GM23338 (cell line): ENCODE measurements at regions not wholly inside any gene's neighbourhood (a gene's known extent, or its start where the extent isn't known, plus 50 kb on each side); places are given as distances from the start of the nearest gene placed in this dataset.

ENCODE experiments used
- ATAC-seq: fragments of 200-7000 bp; cut with Tn5 transposase; 3 replicates; pipeline ENCODE4 v1.9.1; 2020
- DNase-seq: peaks from one replicate; pipeline ENCODE4 v3.0.0-alpha.2; 2015; ENCODE audit warnings: low spot score
- H2AFZ ChIP-seq: fragments of 200-600 bp; sonication (generic); 2 replicates; pipeline ENCODE4 v1.8.0; 2016; ENCODE audit warnings: antibody characterized with exemption, mild to moderate bottlenecking, moderate library complexity
- H3F3A ChIP-seq: fragments of 200-600 bp; sonication (generic); replicated peaks from 2 replicates; pipeline ENCODE4 v1.8.0; 2017; ENCODE audit warnings: antibody characterized with exemption, mixed run types, low read depth
- H3K27ac ChIP-seq: fragments of 200-600 bp; sonication (generic); 2 replicates; pipeline ENCODE4 v1.6.1; 2016; ENCODE audit warnings: low read depth
- H3K27me3 ChIP-seq: fragments of 200-600 bp; sonication (generic); 2 replicates; pipeline ENCODE4 v1.8.0; 2016; ENCODE audit warnings: mild to moderate bottlenecking, mixed run types, moderate library complexity; ENCODE audit not compliant: insufficient read depth
- H3K36me3 ChIP-seq: fragments of 200-600 bp; sonication (generic); 2 replicates; pipeline ENCODE4 v1.8.0; 2016; ENCODE audit warnings: mild to moderate bottlenecking; ENCODE audit not compliant: insufficient read depth
- H3K4me1 ChIP-seq: fragments of 200-600 bp; sonication (generic); 2 replicates; pipeline ENCODE4 v1.8.0; 2016; ENCODE audit warnings: mild to moderate bottlenecking, moderate library complexity; ENCODE audit not compliant: insufficient read depth
- H3K4me2 ChIP-seq: fragments of 200-600 bp; sonication (generic); 2 replicates; pipeline ENCODE4 v1.7.1; 2017; ENCODE audit warnings: mixed run types
- H3K4me3 ChIP-seq: fragments of 200-600 bp; sonication (generic); 2 replicates; pipeline ENCODE4 v1.6.1; 2016; ENCODE audit warnings: mixed run types
- H3K79me2 ChIP-seq: fragments of 200-600 bp; sonication (generic); replicated peaks from 2 replicates; pipeline ENCODE4 v1.8.0; 2017; ENCODE audit warnings: mild to moderate bottlenecking; ENCODE audit not compliant: insufficient read depth
- H3K9me2 ChIP-seq: fragments of 200-600 bp; sonication (generic); 2 replicates; pipeline ENCODE4 v1.8.0; 2017; ENCODE audit not compliant: insufficient read depth
- H4K20me1 ChIP-seq: fragments of 200-600 bp; sonication (generic); replicated peaks from 2 replicates; pipeline ENCODE4 v1.8.0; 2017; ENCODE audit warnings: mild to moderate bottlenecking; ENCODE audit not compliant: insufficient read depth
- H3K27ac Mint-ChIP-seq: 2 replicates; pipeline ENCODE4 v1.8.0; 2020; ENCODE audit warnings: inconsistent platforms, mild to moderate bottlenecking, moderate library complexity, mixed read lengths
- H3K27me3 Mint-ChIP-seq: 3 replicates; pipeline ENCODE4 v1.8.0; 2022; ENCODE audit warnings: low read depth, mild to moderate bottlenecking, moderate library complexity, mixed read lengths, inconsistent platforms; ENCODE audit not compliant: insufficient read depth, poor library complexity
- H3K36me3 Mint-ChIP-seq: 3 replicates; pipeline ENCODE4 v1.8.0; 2021; ENCODE audit warnings: low read depth, mild to moderate bottlenecking, inconsistent platforms, moderate library complexity, mixed read lengths
- H3K4me1 Mint-ChIP-seq: 3 replicates; pipeline ENCODE4 v1.8.0; 2020; ENCODE audit warnings: mild to moderate bottlenecking, inconsistent platforms, mixed read lengths
- H3K4me3 Mint-ChIP-seq: 3 replicates; pipeline ENCODE4 v1.8.0; 2021; ENCODE audit warnings: moderate library complexity, mild to moderate bottlenecking, inconsistent platforms, mixed read lengths
- H3K9me3 Mint-ChIP-seq: 3 replicates; pipeline ENCODE4 v1.8.0; 2020; ENCODE audit warnings: moderate library complexity, mild to moderate bottlenecking, inconsistent platforms, mixed read lengths
- CREB1 ChIP-seq: fragments of 250-450 bp; sonication (Bioruptor Pico); IDR thresholded peaks from 2 replicates; pipeline ENCODE4 v1.5.0; 2020; ENCODE audit warnings: low read depth, mild to moderate bottlenecking, moderate library complexity
- ETS1 ChIP-seq: IDR thresholded peaks from 2 replicates; pipeline ENCODE4 v1.6.1; 2016; ENCODE audit warnings: antibody characterized with exemption
- EZH2 ChIP-seq: fragments of 200-600 bp; sonication (generic); IDR thresholded peaks from one replicate; pipeline ENCODE4 v1.8.0; 2017; ENCODE audit warnings: antibody characterized with exemption, mild to moderate bottlenecking, low read depth; ENCODE audit not compliant: unreplicated experiment
- EZH2phosphoT487 ChIP-seq: fragments of 200-600 bp; sonication (generic); IDR thresholded peaks from one replicate; pipeline ENCODE4 v1.8.1; 2018; ENCODE audit warnings: antibody characterized with exemption; ENCODE audit not compliant: unreplicated experiment
- JUNB ChIP-seq: IDR thresholded peaks from one replicate; pipeline ENCODE4 v1.6.1; 2016; ENCODE audit warnings: antibody characterized with exemption; ENCODE audit not compliant: unreplicated experiment
- NANOG ChIP-seq: IDR thresholded peaks from 2 replicates; pipeline ENCODE4 v1.6.1; 2016; ENCODE audit warnings: antibody characterized with exemption, borderline replicate concordance
- POLR2AphosphoS5 ChIP-seq: IDR thresholded peaks from 2 replicates; pipeline ENCODE4 v1.6.1; 2016; ENCODE audit warnings: antibody characterized with exemption, low read depth
- ZNF114 ChIP-seq: fragments of 250-450 bp; sonication (Bioruptor Pico); IDR thresholded peaks from 2 replicates; pipeline ENCODE4 v1.5.0; 2020; ENCODE audit warnings: mild to moderate bottlenecking, moderate library complexity
- ZNF331 ChIP-seq: fragments of 250-450 bp; sonication (Bioruptor Pico); IDR thresholded peaks from 2 replicates; pipeline ENCODE4 v1.5.0; 2020; ENCODE audit warnings: low read depth, mild to moderate bottlenecking, moderate library complexity
- TF ChIP-seq, protein P1 (sequence below), 2 experiments: fragments of 200-600 bp in 1 of 2; sonication (generic) in 1 of 2; conservative IDR thresholded peaks; 2 replicates each; pipeline versions ENCODE4 v1.5.1 to v1.6.1; 2016 to 2017; ENCODE audit warnings: antibody characterized with exemption in 2 of 2, low read depth in 2 of 2, mild to moderate bottlenecking in 2 of 2, moderate library complexity in 1 of 2
- TF ChIP-seq, protein P2 (sequence below): IDR thresholded peaks from one replicate; pipeline ENCODE4 v1.6.1; 2018; ENCODE audit warnings: antibody characterized with exemption; ENCODE audit not compliant: unreplicated experiment
- TF ChIP-seq, protein P3 (sequence below): fragments of 250-450 bp; sonication (Bioruptor Pico); IDR thresholded peaks from 2 replicates; pipeline ENCODE4 v1.5.0; 2020; ENCODE audit warnings: mild to moderate bottlenecking, moderate library complexity

DNA sequence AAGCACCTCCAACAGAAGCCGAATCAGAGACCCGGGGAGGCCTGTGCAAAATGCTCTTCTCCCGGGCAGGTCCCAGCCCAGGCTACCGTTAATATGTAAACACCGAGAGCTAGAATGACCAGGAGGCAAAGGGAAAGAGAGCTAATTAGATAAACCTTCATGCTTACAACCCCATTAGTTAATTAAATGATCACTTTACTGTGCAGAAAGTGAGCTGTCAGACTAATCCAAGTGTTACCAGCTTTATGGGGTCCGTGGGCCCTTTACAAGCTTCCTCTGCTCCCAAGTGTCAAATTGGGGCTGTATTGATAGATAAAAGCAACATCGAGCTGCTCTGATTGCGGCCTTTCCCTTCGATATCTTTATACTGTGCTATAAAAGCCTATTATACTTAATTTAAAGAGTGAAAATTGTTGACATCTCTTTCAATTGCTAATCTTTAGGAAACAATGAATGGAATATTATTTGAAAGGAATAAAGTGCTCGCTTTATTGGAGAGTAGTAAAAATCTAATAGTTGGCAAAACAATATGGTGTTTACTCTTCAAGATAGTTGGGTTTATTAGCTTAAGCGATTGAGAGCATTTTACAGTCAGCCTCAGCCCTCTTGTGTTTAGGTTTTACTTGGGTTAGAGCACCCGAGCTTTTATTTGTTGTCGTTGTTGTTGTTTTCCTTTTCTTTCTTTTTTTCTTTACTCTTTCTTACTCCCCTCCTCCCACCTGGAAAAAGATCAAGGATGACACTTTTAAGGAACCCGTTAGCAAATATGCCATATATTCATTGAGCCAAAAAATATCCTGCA is 189.3 kb upstream of the GPR12 start (continued):
- no peak for TF ChIP-seq EZH2
- no peak for TF ChIP-seq ZNF114 (CRISPR knock-in tag)

GRCh38 chr13:26948353-26948752 is 187.8 kb upstream of the GPR12 start:
- Mint-ChIP-seq H3K27ac (no peak overlapping the region), H3K4me3 (no peak overlapping the region), H3K36me3 (no peaks in the 10 kb centered on the region), H3K4me1 (peaks cover under 1% of the 10 kb centered on the region; the same call in 2 of the 3 replicates), H3K9me3 (no peaks in the 10 kb centered on the region), H3K27me3 (no peaks in the 10 kb centered on the region)
- H3K79me2 ChIP-seq: no peaks in the 10 kb centered on the region
- no peaks in the 10 kb centered on the region for H3K9me2 ChIP-seq
- no peak for ATAC-seq
- H3K27me3 ChIP-seq: no peaks in the 10 kb centered on the region
- H3K36me3 ChIP-seq: no peaks in the 10 kb centered on the region
- H3F3A ChIP-seq: no peaks in the 10 kb centered on the region
- no peaks in the 10 kb centered on the region; the same call in 1 of the 2 replicates for H4K20me1 ChIP-seq
- no peak overlapping the region for H3K4me2 ChIP-seq
- no peaks in the 10 kb centered on the region for H3K4me1 ChIP-seq
- no peak overlapping the region for H2AFZ ChIP-seq
- no peak for DNase-seq
- no peak overlapping the region for H3K27ac ChIP-seq
- H3K4me3 ChIP-seq: no peak overlapping the region
- no peak for TF ChIP-seq JUNB
- TF ChIP-seq ZNF114 (CRISPR knock-in tag): no peak
- no peak for TF ChIP-seq NANOG
- TF ChIP-seq EZH2phosphoT487: no peak
- TF ChIP-seq EZH2: no peak
- TF ChIP-seq, protein P1, sequence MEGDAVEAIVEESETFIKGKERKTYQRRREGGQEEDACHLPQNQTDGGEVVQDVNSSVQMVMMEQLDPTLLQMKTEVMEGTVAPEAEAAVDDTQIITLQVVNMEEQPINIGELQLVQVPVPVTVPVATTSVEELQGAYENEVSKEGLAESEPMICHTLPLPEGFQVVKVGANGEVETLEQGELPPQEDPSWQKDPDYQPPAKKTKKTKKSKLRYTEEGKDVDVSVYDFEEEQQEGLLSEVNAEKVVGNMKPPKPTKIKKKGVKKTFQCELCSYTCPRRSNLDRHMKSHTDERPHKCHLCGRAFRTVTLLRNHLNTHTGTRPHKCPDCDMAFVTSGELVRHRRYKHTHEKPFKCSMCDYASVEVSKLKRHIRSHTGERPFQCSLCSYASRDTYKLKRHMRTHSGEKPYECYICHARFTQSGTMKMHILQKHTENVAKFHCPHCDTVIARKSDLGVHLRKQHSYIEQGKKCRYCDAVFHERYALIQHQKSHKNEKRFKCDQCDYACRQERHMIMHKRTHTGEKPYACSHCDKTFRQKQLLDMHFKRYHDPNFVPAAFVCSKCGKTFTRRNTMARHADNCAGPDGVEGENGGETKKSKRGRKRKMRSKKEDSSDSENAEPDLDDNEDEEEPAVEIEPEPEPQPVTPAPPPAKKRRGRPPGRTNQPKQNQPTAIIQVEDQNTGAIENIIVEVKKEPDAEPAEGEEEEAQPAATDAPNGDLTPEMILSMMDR (conservative IDR thresholded peaks at IDR 0.05; ENCODE audit: low read depth in 2 of 2): no peak
- no peak for TF ChIP-seq ZNF331 (CRISPR knock-in tag)
- TF ChIP-seq, protein P2, sequence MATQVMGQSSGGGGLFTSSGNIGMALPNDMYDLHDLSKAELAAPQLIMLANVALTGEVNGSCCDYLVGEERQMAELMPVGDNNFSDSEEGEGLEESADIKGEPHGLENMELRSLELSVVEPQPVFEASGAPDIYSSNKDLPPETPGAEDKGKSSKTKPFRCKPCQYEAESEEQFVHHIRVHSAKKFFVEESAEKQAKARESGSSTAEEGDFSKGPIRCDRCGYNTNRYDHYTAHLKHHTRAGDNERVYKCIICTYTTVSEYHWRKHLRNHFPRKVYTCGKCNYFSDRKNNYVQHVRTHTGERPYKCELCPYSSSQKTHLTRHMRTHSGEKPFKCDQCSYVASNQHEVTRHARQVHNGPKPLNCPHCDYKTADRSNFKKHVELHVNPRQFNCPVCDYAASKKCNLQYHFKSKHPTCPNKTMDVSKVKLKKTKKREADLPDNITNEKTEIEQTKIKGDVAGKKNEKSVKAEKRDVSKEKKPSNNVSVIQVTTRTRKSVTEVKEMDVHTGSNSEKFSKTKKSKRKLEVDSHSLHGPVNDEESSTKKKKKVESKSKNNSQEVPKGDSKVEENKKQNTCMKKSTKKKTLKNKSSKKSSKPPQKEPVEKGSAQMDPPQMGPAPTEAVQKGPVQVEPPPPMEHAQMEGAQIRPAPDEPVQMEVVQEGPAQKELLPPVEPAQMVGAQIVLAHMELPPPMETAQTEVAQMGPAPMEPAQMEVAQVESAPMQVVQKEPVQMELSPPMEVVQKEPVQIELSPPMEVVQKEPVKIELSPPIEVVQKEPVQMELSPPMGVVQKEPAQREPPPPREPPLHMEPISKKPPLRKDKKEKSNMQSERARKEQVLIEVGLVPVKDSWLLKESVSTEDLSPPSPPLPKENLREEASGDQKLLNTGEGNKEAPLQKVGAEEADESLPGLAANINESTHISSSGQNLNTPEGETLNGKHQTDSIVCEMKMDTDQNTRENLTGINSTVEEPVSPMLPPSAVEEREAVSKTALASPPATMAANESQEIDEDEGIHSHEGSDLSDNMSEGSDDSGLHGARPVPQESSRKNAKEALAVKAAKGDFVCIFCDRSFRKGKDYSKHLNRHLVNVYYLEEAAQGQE: no peak
- TF ChIP-seq ETS1: no peak
- no peak for TF ChIP-seq CREB1 (CRISPR knock-in tag)
- TF ChIP-seq, protein P3, sequence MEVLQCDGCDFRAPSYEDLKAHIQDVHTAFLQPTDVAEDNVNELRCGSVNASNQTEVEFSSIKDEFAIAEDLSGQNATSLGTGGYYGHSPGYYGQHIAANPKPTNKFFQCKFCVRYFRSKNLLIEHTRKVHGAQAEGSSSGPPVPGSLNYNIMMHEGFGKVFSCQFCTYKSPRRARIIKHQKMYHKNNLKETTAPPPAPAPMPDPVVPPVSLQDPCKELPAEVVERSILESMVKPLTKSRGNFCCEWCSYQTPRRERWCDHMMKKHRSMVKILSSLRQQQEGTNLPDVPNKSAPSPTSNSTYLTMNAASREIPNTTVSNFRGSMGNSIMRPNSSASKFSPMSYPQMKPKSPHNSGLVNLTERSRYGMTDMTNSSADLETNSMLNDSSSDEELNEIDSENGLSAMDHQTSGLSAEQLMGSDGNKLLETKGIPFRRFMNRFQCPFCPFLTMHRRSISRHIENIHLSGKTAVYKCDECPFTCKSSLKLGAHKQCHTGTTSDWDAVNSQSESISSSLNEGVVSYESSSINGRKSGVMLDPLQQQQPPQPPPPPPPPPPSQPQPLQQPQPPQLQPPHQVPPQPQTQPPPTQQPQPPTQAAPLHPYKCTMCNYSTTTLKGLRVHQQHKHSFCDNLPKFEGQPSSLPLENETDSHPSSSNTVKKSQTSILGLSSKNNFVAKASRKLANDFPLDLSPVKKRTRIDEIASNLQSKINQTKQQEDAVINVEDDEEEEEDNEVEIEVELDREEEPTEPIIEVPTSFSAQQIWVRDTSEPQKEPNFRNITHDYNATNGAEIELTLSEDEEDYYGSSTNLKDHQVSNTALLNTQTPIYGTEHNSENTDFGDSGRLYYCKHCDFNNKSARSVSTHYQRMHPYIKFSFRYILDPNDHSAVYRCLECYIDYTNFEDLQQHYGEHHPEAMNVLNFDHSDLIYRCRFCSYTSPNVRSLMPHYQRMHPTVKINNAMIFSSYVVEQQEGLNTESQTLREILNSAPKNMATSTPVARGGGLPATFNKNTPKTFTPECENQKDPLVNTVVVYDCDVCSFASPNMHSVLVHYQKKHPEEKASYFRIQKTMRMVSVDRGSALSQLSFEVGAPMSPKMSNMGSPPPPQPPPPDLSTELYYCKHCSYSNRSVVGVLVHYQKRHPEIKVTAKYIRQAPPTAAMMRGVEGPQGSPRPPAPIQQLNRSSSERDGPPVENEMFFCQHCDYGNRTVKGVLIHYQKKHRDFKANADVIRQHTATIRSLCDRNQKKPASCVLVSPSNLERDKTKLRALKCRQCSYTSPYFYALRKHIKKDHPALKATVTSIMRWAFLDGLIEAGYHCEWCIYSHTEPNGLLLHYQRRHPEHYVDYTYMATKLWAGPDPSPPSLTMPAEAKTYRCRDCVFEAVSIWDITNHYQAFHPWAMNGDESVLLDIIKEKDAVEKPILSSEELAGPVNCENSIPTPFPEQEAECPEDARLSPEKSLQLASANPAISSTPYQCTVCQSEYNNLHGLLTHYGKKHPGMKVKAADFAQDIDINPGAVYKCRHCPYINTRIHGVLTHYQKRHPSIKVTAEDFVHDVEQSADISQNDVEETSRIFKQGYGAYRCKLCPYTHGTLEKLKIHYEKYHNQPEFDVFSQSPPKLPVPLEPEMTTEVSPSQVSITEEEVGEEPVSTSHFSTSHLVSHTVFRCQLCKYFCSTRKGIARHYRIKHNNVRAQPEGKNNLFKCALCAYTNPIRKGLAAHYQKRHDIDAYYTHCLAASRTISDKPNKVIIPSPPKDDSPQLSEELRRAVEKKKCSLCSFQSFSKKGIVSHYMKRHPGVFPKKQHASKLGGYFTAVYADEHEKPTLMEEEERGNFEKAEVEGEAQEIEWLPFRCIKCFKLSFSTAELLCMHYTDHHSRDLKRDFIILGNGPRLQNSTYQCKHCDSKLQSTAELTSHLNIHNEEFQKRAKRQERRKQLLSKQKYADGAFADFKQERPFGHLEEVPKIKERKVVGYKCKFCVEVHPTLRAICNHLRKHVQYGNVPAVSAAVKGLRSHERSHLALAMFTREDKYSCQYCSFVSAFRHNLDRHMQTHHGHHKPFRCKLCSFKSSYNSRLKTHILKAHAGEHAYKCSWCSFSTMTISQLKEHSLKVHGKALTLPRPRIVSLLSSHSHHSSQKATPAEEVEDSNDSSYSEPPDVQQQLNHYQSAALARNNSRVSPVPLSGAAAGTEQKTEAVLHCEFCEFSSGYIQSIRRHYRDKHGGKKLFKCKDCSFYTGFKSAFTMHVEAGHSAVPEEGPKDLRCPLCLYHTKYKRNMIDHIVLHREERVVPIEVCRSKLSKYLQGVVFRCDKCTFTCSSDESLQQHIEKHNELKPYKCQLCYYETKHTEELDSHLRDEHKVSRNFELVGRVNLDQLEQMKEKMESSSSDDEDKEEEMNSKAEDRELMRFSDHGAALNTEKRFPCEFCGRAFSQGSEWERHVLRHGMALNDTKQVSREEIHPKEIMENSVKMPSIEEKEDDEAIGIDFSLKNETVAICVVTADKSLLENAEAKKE (CRISPR knock-in tag): no peak
- TF ChIP-seq POLR2AphosphoS5: no peak
